ENCODE measurements at regions not wholly inside any gene's neighbourhood (a gene's known extent, or its start where the extent isn't known, plus 50 kb on each side); places are given as distances from the start of the nearest gene placed in this dataset.

GRCh38 chr3:164526250-164526649, 552.0 kb downstream of the SI start:
- no peak overlapping the region for H3K9ac ChIP-seq (ENCODE audit: low read length)
- no peaks in the 10 kb centered on the region for H3K36me3 ChIP-seq (replicated peaks in 1 of 2; ENCODE audit: control extremely low read depth in 1 of 2, control insufficient read depth in 1 of 2, extremely low read depth in 1 of 2, insufficient read depth in 2 of 2, low read length in 1 of 2)
- POLR2A ChIA-PET, result no interaction called here
- H3K4me3 ChIP-seq (ENCODE audit: control extremely low read depth in 1 of 5, extremely low read depth in 1 of 5, insufficient read depth in 1 of 5, low read depth in 2 of 5, low read length in 4 of 5), result no peak overlapping the region
- peaks cover 0 to 19% (median 0%) of the 10 kb centered on the region in 3 donors for H3K9me3 ChIP-seq (ENCODE audit: control extremely low read depth in 1 of 3, control insufficient read depth in 2 of 3, insufficient read depth in 1 of 3, low read length in 2 of 3)
- CTCF ChIA-PET, result no interaction called here
- H3K27ac Mint-ChIP-seq, result no peak overlapping the region
- intact Hi-C loops (cut with micrococcal nuclease), result no loop called here
- DNase-seq (no peak), ATAC-seq (ENCODE audit: low read depth) (no peak)
- H3K27ac ChIP-seq (ENCODE audit: low read length in 2 of 2), result no peak overlapping the region
- H4K20me1 ChIP-seq (ENCODE audit: control insufficient read depth, insufficient read depth, low read length, poor library complexity, severe bottlenecking), result no peaks in the 10 kb centered on the region
- no peaks in the 10 kb centered on the region for H3K4me1 Mint-ChIP-seq
- H3K27me3 ChIP-seq (replicated peaks in 1 of 4; ENCODE audit: control extremely low read depth in 1 of 4, control insufficient read depth in 3 of 4, insufficient read depth in 4 of 4, low read length in 3 of 4), result no peaks in the 10 kb centered on the region
- peaks cover 2% of the 10 kb centered on the region for H3K9me3 Mint-ChIP-seq (ENCODE audit: insufficient read depth)
- TF ChIP-seq EZH2 (IDR thresholded peaks at IDR 0.05; ENCODE audit: borderline replicate concordance, insufficient read depth, low read depth, low read length, poor library complexity, severe bottlenecking) (no peak), CTCF (IDR thresholded peaks at IDR 0.05) (no peak)
- no CpG with 5 or more reads among the region's 2 CpGs for WGBS (ENCODE audit: insufficient coverage)
- no peaks in the 10 kb centered on the region for H3K27me3 Mint-ChIP-seq
- H3K79me2 ChIP-seq (ENCODE audit: control insufficient read depth, insufficient read depth, low read length), result no peaks in the 10 kb centered on the region
- no peak overlapping the region for H3K4me2 ChIP-seq (replicated peaks; ENCODE audit: low read depth, low read length, poor library complexity, severe bottlenecking)
- H3K4me3 Mint-ChIP-seq, result no peak overlapping the region
- H2AFZ ChIP-seq (ENCODE audit: insufficient read depth, low read depth, low read length, poor library complexity, severe bottlenecking), result no peak overlapping the region
- no peaks in the 10 kb centered on the region for H3K4me1 ChIP-seq (ENCODE audit: control insufficient read depth in 2 of 2, insufficient read depth in 2 of 2, low read length in 2 of 2)

GRCh38 chr3:164524201-164524600, 554.1 kb downstream of the SI start:
- Mint-ChIP-seq H3K4me3 (no peak overlapping the region), H3K27me3 (no peaks in the 10 kb centered on the region), H3K9me3 (ENCODE audit: insufficient read depth) (peaks cover 4% of the 10 kb centered on the region), H3K4me1 (no peaks in the 10 kb centered on the region), H3K27ac (no peak overlapping the region)
- DNase-seq (no peak), ATAC-seq (ENCODE audit: low read depth) (no peak)
- Histone ChIP-seq H3K4me1 (ENCODE audit: control insufficient read depth in 2 of 2, insufficient read depth in 2 of 2, low read length in 2 of 2) (no peaks in the 10 kb centered on the region), H3K9me3 (ENCODE audit: control extremely low read depth in 1 of 3, control insufficient read depth in 2 of 3, insufficient read depth in 1 of 3, low read length in 2 of 3) (peaks cover 0 to 33% (median 0%) of the 10 kb centered on the region in 3 donors), H3K4me2 (replicated peaks; ENCODE audit: low read depth, low read length, poor library complexity, severe bottlenecking) (no peak overlapping the region), H3K79me2 (ENCODE audit: control insufficient read depth, insufficient read depth, low read length) (no peaks in the 10 kb centered on the region), H4K20me1 (ENCODE audit: control insufficient read depth, insufficient read depth, low read length, poor library complexity, severe bottlenecking) (no peaks in the 10 kb centered on the region), H3K4me3 (ENCODE audit: control extremely low read depth in 1 of 5, extremely low read depth in 1 of 5, insufficient read depth in 1 of 5, low read depth in 2 of 5, low read length in 4 of 5) (no peak overlapping the region), H3K27ac (ENCODE audit: low read length in 2 of 2) (no peak overlapping the region), H3K9ac (ENCODE audit: low read length) (no peak overlapping the region), H2AFZ (ENCODE audit: insufficient read depth, low read depth, low read length, poor library complexity, severe bottlenecking) (no peak overlapping the region), H3K36me3 (replicated peaks in 1 of 2; ENCODE audit: control extremely low read depth in 1 of 2, control insufficient read depth in 1 of 2, extremely low read depth in 1 of 2, insufficient read depth in 2 of 2, low read length in 1 of 2) (no peaks in the 10 kb centered on the region), H3K27me3 (replicated peaks in 1 of 4; ENCODE audit: control extremely low read depth in 1 of 4, control insufficient read depth in 3 of 4, insufficient read depth in 4 of 4, low read length in 3 of 4) (no peaks in the 10 kb centered on the region)
- POLR2A ChIA-PET, result no interaction called here
- intact Hi-C loops (cut with micrococcal nuclease), result no loop called here
- no peak for TF ChIP-seq EZH2 (IDR thresholded peaks at IDR 0.05; ENCODE audit: borderline replicate concordance, insufficient read depth, low read depth, low read length, poor library complexity, severe bottlenecking)
- CTCF ChIA-PET, result no interaction called here

Data from B cell (primary cell).